ENCODE measurements at regions not wholly inside any gene's neighbourhood (a gene's known extent, or its start where the extent isn't known, plus 50 kb on each side); places are given as distances from the start of the nearest gene placed in this dataset.
"Not testable (repeated sequence)": the region's sequence is repeated elsewhere in the genome, so short reads cannot be mapped to it uniquely, and the experiment has no call there.

DNA sequence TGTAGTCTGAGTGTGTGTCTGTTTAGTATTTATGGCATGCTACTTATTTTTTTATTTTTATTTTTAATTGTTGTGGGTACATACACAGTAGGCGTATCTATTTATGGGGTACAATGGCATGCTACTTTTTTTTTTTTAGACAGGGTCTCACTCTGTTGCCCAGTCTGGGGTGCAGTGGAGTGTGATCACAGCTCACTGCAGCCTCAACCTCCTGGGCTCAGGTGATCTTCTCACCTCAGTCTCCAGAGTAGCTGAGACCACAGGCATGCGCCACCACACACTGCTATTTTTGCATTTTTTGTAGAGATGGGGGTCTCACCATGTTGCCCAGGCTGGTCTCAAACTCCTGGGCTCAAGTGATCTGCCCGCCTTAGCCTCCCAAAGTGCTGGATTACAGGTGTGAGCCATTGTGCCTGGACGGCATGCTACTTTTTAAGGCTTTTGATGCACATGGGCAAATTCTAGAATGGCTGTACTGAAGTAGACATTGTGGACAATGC, 124.2 kb downstream of the KCNRG start:
- TF ChIP-seq, protein P1, sequence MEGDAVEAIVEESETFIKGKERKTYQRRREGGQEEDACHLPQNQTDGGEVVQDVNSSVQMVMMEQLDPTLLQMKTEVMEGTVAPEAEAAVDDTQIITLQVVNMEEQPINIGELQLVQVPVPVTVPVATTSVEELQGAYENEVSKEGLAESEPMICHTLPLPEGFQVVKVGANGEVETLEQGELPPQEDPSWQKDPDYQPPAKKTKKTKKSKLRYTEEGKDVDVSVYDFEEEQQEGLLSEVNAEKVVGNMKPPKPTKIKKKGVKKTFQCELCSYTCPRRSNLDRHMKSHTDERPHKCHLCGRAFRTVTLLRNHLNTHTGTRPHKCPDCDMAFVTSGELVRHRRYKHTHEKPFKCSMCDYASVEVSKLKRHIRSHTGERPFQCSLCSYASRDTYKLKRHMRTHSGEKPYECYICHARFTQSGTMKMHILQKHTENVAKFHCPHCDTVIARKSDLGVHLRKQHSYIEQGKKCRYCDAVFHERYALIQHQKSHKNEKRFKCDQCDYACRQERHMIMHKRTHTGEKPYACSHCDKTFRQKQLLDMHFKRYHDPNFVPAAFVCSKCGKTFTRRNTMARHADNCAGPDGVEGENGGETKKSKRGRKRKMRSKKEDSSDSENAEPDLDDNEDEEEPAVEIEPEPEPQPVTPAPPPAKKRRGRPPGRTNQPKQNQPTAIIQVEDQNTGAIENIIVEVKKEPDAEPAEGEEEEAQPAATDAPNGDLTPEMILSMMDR (conservative IDR thresholded peaks at IDR 0.05; ENCODE audit: low read depth, low read length): not testable (repeated sequence)
- not testable (repeated sequence) for TF ChIP-seq MXI1 (IDR thresholded peaks at IDR 0.05; ENCODE audit: borderline replicate concordance, low read depth, low read length); CEBPB (IDR thresholded peaks at IDR 0.05; ENCODE audit: low read depth, low read length); CHD1 (IDR thresholded peaks at IDR 0.05; ENCODE audit: low read depth, low read length); MAZ (IDR thresholded peaks at IDR 0.05; ENCODE audit: borderline replicate concordance, low read depth, low read length); NFE2L2 (IDR thresholded peaks at IDR 0.05; ENCODE audit: low read depth, low read length); SMC3 (IDR thresholded peaks at IDR 0.05; ENCODE audit: low read depth, low read length); POLR2A (IDR thresholded peaks at IDR 0.05; ENCODE audit: low read depth, low read length); RFX5 (IDR thresholded peaks at IDR 0.05; ENCODE audit: low read depth, low read length)
- TF ChIP-seq, protein P2, sequence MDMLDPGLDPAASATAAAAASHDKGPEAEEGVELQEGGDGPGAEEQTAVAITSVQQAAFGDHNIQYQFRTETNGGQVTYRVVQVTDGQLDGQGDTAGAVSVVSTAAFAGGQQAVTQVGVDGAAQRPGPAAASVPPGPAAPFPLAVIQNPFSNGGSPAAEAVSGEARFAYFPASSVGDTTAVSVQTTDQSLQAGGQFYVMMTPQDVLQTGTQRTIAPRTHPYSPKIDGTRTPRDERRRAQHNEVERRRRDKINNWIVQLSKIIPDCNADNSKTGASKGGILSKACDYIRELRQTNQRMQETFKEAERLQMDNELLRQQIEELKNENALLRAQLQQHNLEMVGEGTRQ (IDR thresholded peaks at IDR 0.05; ENCODE audit: low read depth, low read length): not testable (repeated sequence)
